ENCODE measurements at regions not wholly inside any gene's neighbourhood (a gene's known extent, or its start where the extent isn't known, plus 50 kb on each side); places are given as distances from the start of the nearest gene placed in this dataset.

GRCh38 chrX:131595120-131595519, 51.2 kb downstream of the OR13H1 start:
- Histone ChIP-seq H3K27me3 (ENCODE audit: control insufficient read depth in 1 of 2, insufficient read depth in 2 of 2, low read length in 2 of 2) (no peaks in the 10 kb centered on the region), H3K9ac (ENCODE audit: low read length in 2 of 2) (no peak overlapping the region), H3K4me3 (ENCODE audit: low read length in 2 of 2) (no peak overlapping the region), H3K9me3 (ENCODE audit: control insufficient read depth in 2 of 2, low read length in 2 of 2) (no peaks in the 10 kb centered on the region), H3K36me3 (ENCODE audit: control insufficient read depth in 2 of 2, insufficient read depth in 2 of 2, low read length in 2 of 2) (no peaks in the 10 kb centered on the region), H3K27ac (ENCODE audit: low read length) (no peak overlapping the region), H3K4me1 (ENCODE audit: control insufficient read depth, insufficient read depth, low read length) (no peaks in the 10 kb centered on the region)

- Histone ChIP-seq H3K9ac (ENCODE audit: low read length in 2 of 2) (no peak overlapping the region), H3K9me3 (ENCODE audit: control insufficient read depth in 2 of 2, low read length in 2 of 2) (no peaks in the 10 kb centered on the region), H3K4me3 (ENCODE audit: low read length in 2 of 2) (no peak overlapping the region), H3K36me3 (ENCODE audit: control insufficient read depth in 2 of 2, insufficient read depth in 2 of 2, low read length in 2 of 2) (no peaks in the 10 kb centered on the region), H3K27ac (ENCODE audit: low read length) (no peak overlapping the region), H3K27me3 (ENCODE audit: control insufficient read depth in 1 of 2, insufficient read depth in 2 of 2, low read length in 2 of 2) (peaks cover 0 to 4% of the 10 kb centered on the region in 2 donors), H3K4me1 (ENCODE audit: control insufficient read depth, insufficient read depth, low read length) (no peaks in the 10 kb centered on the region)
Observed at GRCh38 chrX:131607792-131608369, 64.0 kb downstream of the OR13H1 start.

- peaks cover 0 to 4% of the 10 kb centered on the region in 2 donors for H3K27me3 ChIP-seq (ENCODE audit: control insufficient read depth in 1 of 2, insufficient read depth in 2 of 2, low read length in 2 of 2)
- no peaks in the 10 kb centered on the region for H3K36me3 ChIP-seq (ENCODE audit: control insufficient read depth in 2 of 2, insufficient read depth in 2 of 2, low read length in 2 of 2)
- H3K4me1 ChIP-seq (ENCODE audit: control insufficient read depth, insufficient read depth, low read length) = no peaks in the 10 kb centered on the region
- no peaks in the 10 kb centered on the region for H3K9me3 ChIP-seq (ENCODE audit: control insufficient read depth in 2 of 2, low read length in 2 of 2)
- no peak overlapping the region for H3K9ac ChIP-seq (ENCODE audit: low read length in 2 of 2)
- no peak overlapping the region for H3K4me3 ChIP-seq (ENCODE audit: low read length in 2 of 2)
- H3K27ac ChIP-seq (ENCODE audit: low read length) = no peak overlapping the region
Observed at GRCh38 chrX:131609480-131609879, 65.6 kb downstream of the OR13H1 start.

GRCh38 chrX:131613260-131613659, 69.4 kb downstream of the OR13H1 start:
- no peaks in the 10 kb centered on the region for H3K4me1 ChIP-seq (ENCODE audit: control insufficient read depth, insufficient read depth, low read length)
- no peaks in the 10 kb centered on the region for H3K36me3 ChIP-seq (ENCODE audit: control insufficient read depth in 2 of 2, insufficient read depth in 2 of 2, low read length in 2 of 2)
- no peak overlapping the region for H3K27ac ChIP-seq (ENCODE audit: low read length)
- no peak overlapping the region for H3K9ac ChIP-seq (ENCODE audit: low read length in 2 of 2)
- peaks cover 0 to 4% of the 10 kb centered on the region in 2 donors for H3K27me3 ChIP-seq (ENCODE audit: control insufficient read depth in 1 of 2, insufficient read depth in 2 of 2, low read length in 2 of 2)
- no peaks in the 10 kb centered on the region for H3K9me3 ChIP-seq (ENCODE audit: control insufficient read depth in 2 of 2, low read length in 2 of 2)
- H3K4me3 ChIP-seq (ENCODE audit: low read length in 2 of 2) = no peak overlapping the region

- Histone ChIP-seq H3K4me1 (ENCODE audit: control insufficient read depth, insufficient read depth, low read length) (no peaks in the 10 kb centered on the region), H3K36me3 (ENCODE audit: control insufficient read depth in 2 of 2, insufficient read depth in 2 of 2, low read length in 2 of 2) (no peaks in the 10 kb centered on the region), H3K27ac (ENCODE audit: low read length) (no peak overlapping the region), H3K9ac (ENCODE audit: low read length in 2 of 2) (no peak overlapping the region), H3K4me3 (ENCODE audit: low read length in 2 of 2) (no peak overlapping the region), H3K27me3 (ENCODE audit: control insufficient read depth in 1 of 2, insufficient read depth in 2 of 2, low read length in 2 of 2) (peaks cover 0 to 7% of the 10 kb centered on the region in 2 donors), H3K9me3 (ENCODE audit: control insufficient read depth in 2 of 2, low read length in 2 of 2) (no peaks in the 10 kb centered on the region)
Observed at GRCh38 chrX:131614241-131614640, 70.4 kb downstream of the OR13H1 start.

- Histone ChIP-seq H3K27ac (ENCODE audit: low read length) (no peak overlapping the region), H3K4me1 (ENCODE audit: control insufficient read depth, insufficient read depth, low read length) (no peaks in the 10 kb centered on the region), H3K27me3 (ENCODE audit: control insufficient read depth in 1 of 2, insufficient read depth in 2 of 2, low read length in 2 of 2) (peaks cover 0 to 6% of the 10 kb centered on the region in 2 donors), H3K9ac (ENCODE audit: low read length in 2 of 2) (no peak overlapping the region), H3K36me3 (ENCODE audit: control insufficient read depth in 2 of 2, insufficient read depth in 2 of 2, low read length in 2 of 2) (no peaks in the 10 kb centered on the region), H3K9me3 (ENCODE audit: control insufficient read depth in 2 of 2, low read length in 2 of 2) (no peaks in the 10 kb centered on the region), H3K4me3 (ENCODE audit: low read length in 2 of 2) (no peak overlapping the region)
Observed at GRCh38 chrX:131617182-131617581, 73.3 kb downstream of the OR13H1 start.

GRCh38 chrX:131621650-131622049, 77.8 kb downstream of the OR13H1 start:
- H3K36me3 ChIP-seq (ENCODE audit: control insufficient read depth in 2 of 2, insufficient read depth in 2 of 2, low read length in 2 of 2) = no peaks in the 10 kb centered on the region
- H3K9ac ChIP-seq (ENCODE audit: low read length in 2 of 2) = no peak overlapping the region
- no peak overlapping the region for H3K4me3 ChIP-seq (ENCODE audit: low read length in 2 of 2)
- no peaks in the 10 kb centered on the region for H3K9me3 ChIP-seq (ENCODE audit: control insufficient read depth in 2 of 2, low read length in 2 of 2)
- no peak overlapping the region for H3K27ac ChIP-seq (ENCODE audit: low read length)
- peaks cover 0 to 10% of the 10 kb centered on the region in 2 donors for H3K27me3 ChIP-seq (ENCODE audit: control insufficient read depth in 1 of 2, insufficient read depth in 2 of 2, low read length in 2 of 2)
- no peaks in the 10 kb centered on the region for H3K4me1 ChIP-seq (ENCODE audit: control insufficient read depth, insufficient read depth, low read length)

- H3K27ac ChIP-seq (ENCODE audit: low read length) = no peak overlapping the region
- no peak overlapping the region for H3K9ac ChIP-seq (ENCODE audit: low read length in 2 of 2)
- H3K27me3 ChIP-seq (ENCODE audit: control insufficient read depth in 1 of 2, insufficient read depth in 2 of 2, low read length in 2 of 2) = peaks cover 0 to 12% of the 10 kb centered on the region in 2 donors
- H3K36me3 ChIP-seq (ENCODE audit: control insufficient read depth in 2 of 2, insufficient read depth in 2 of 2, low read length in 2 of 2) = no peaks in the 10 kb centered on the region
- no peaks in the 10 kb centered on the region for H3K4me1 ChIP-seq (ENCODE audit: control insufficient read depth, insufficient read depth, low read length)
- H3K4me3 ChIP-seq (ENCODE audit: low read length in 2 of 2) = no peak overlapping the region
- no peaks in the 10 kb centered on the region for H3K9me3 ChIP-seq (ENCODE audit: control insufficient read depth in 2 of 2, low read length in 2 of 2)
Observed at GRCh38 chrX:131626681-131627296, 82.9 kb downstream of the OR13H1 start.

GRCh38 chrX:131630534-131630933, 86.7 kb downstream of the OR13H1 start:
- Histone ChIP-seq H3K4me1 (ENCODE audit: control insufficient read depth, insufficient read depth, low read length) (no peaks in the 10 kb centered on the region), H3K36me3 (ENCODE audit: control insufficient read depth in 2 of 2, insufficient read depth in 2 of 2, low read length in 2 of 2) (no peaks in the 10 kb centered on the region), H3K27me3 (ENCODE audit: control insufficient read depth in 1 of 2, insufficient read depth in 2 of 2, low read length in 2 of 2) (peaks cover 0 to 16% of the 10 kb centered on the region in 2 donors), H3K9ac (ENCODE audit: low read length in 2 of 2) (no peak overlapping the region), H3K4me3 (ENCODE audit: low read length in 2 of 2) (no peak overlapping the region), H3K9me3 (ENCODE audit: control insufficient read depth in 2 of 2, low read length in 2 of 2) (no peaks in the 10 kb centered on the region), H3K27ac (ENCODE audit: low read length) (no peak overlapping the region)

GRCh38 chrX:131633285-131633917, 89.5 kb downstream of the OR13H1 start:
- Histone ChIP-seq H3K27me3 (ENCODE audit: control insufficient read depth in 1 of 2, insufficient read depth in 2 of 2, low read length in 2 of 2) (peaks cover 0 to 15% of the 10 kb centered on the region in 2 donors), H3K4me3 (ENCODE audit: low read length in 2 of 2) (no peak overlapping the region), H3K9ac (ENCODE audit: low read length in 2 of 2) (no peak overlapping the region), H3K27ac (ENCODE audit: low read length) (no peak overlapping the region), H3K9me3 (ENCODE audit: control insufficient read depth in 2 of 2, low read length in 2 of 2) (no peaks in the 10 kb centered on the region), H3K4me1 (ENCODE audit: control insufficient read depth, insufficient read depth, low read length) (no peaks in the 10 kb centered on the region), H3K36me3 (ENCODE audit: control insufficient read depth in 2 of 2, insufficient read depth in 2 of 2, low read length in 2 of 2) (no peaks in the 10 kb centered on the region)

GRCh38 chrX:131634900-131635299, 91.0 kb downstream of the OR13H1 start:
- Histone ChIP-seq H3K27me3 (ENCODE audit: control insufficient read depth in 1 of 2, insufficient read depth in 2 of 2, low read length in 2 of 2) (peaks cover 0 to 17% of the 10 kb centered on the region in 2 donors), H3K9me3 (ENCODE audit: control insufficient read depth in 2 of 2, low read length in 2 of 2) (no peaks in the 10 kb centered on the region), H3K4me3 (ENCODE audit: low read length in 2 of 2) (no peak overlapping the region), H3K9ac (ENCODE audit: low read length in 2 of 2) (no peak overlapping the region), H3K36me3 (ENCODE audit: control insufficient read depth in 2 of 2, insufficient read depth in 2 of 2, low read length in 2 of 2) (no peaks in the 10 kb centered on the region), H3K27ac (ENCODE audit: low read length) (no peak overlapping the region), H3K4me1 (ENCODE audit: control insufficient read depth, insufficient read depth, low read length) (no peaks in the 10 kb centered on the region)

Measured in stomach smooth muscle (tissue), 2 donors.